ENCODE measurements at regions not wholly inside any gene's neighbourhood (a gene's known extent, or its start where the extent isn't known, plus 50 kb on each side); places are given as distances from the start of the nearest gene placed in this dataset.

GRCh38 chr20:10943686-10944265, 270.0 kb upstream of the JAG1 start:
- Histone ChIP-seq H3K27ac (no peak overlapping the region), H3K4me3 (no peak overlapping the region), H3K36me3 (no peaks in the 10 kb centered on the region), H3K27me3 (no peaks in the 10 kb centered on the region), H3K9me3 (no peaks in the 10 kb centered on the region), H3K4me1 (no peaks in the 10 kb centered on the region)
- ATAC-seq (no peak), DNase-seq (no peak)
- intact Hi-C loops (cut with DNase I): no loop called here
- no peak for TF ChIP-seq CTCF (IDR thresholded peaks at IDR 0.05)
- 89 to 90% methylated on average over 4 of the region's 4 CpGs for WGBS, 2 donors

- H3K27me3 ChIP-seq: no peaks in the 10 kb centered on the region
- no peaks in the 10 kb centered on the region for H3K36me3 ChIP-seq
- DNase-seq: no peak
- WGBS, 2 donors: 47 to 72% methylated on average over 2 of the region's 2 CpGs
- H3K9me3 ChIP-seq: no peaks in the 10 kb centered on the region
- intact Hi-C loops (cut with DNase I): no loop called here
- no peaks in the 10 kb centered on the region for H3K4me1 ChIP-seq
- ATAC-seq: no peak
- H3K27ac ChIP-seq: no peak overlapping the region
- no peak overlapping the region for H3K4me3 ChIP-seq
- TF ChIP-seq CTCF (IDR thresholded peaks at IDR 0.05): no peak
These were observed 272.5 kb upstream of the JAG1 start for GRCh38 chr20:10946124-10946880.

GRCh38 chr20:10947726-10948125, 273.9 kb upstream of the JAG1 start:
- DNase-seq: no peak
- Histone ChIP-seq H3K4me1 (no peaks in the 10 kb centered on the region), H3K9me3 (no peaks in the 10 kb centered on the region), H3K4me3 (no peak overlapping the region), H3K27me3 (no peaks in the 10 kb centered on the region), H3K36me3 (no peaks in the 10 kb centered on the region), H3K27ac (no peak overlapping the region)
- no peak for TF ChIP-seq CTCF (IDR thresholded peaks at IDR 0.05)
- intact Hi-C loops (cut with DNase I): no loop called here
- no peak for ATAC-seq

- H3K27me3 ChIP-seq: no peaks in the 10 kb centered on the region
- intact Hi-C loops (cut with DNase I): no loop called here
- TF ChIP-seq CTCF (IDR thresholded peaks at IDR 0.05): no peak
- 93% methylated on average over 5 of the region's 5 CpGs for WGBS, 2 donors
- no peaks in the 10 kb centered on the region for H3K9me3 ChIP-seq
- peaks cover 0 to 10% (median 7%) of the 10 kb centered on the region in 9 donors for H3K4me1 ChIP-seq
- H3K4me3 ChIP-seq: no peak overlapping the region
- DNase-seq: no peak
- ATAC-seq: no peak
- H3K36me3 ChIP-seq: no peaks in the 10 kb centered on the region
- H3K27ac ChIP-seq: no peak overlapping the region
These were observed 276.4 kb upstream of the JAG1 start for GRCh38 chr20:10949930-10950783.
